HepG2 (cell line): ENCODE measurements at regions not wholly inside any gene's neighbourhood (a gene's known extent, or its start where the extent isn't known, plus 50 kb on each side); places are given as distances from the start of the nearest gene placed in this dataset.

Experiments used
- ATAC-seq: fragments of 200-7000 bp; cut with Tn5 transposase; 3 replicates; pipeline ENCODE4 v1.9.1; 2020; ENCODE audit warnings: mild to moderate bottlenecking, moderate library complexity
- BruUV-seq: library from RNA; stranded (reverse); fragments of 400-500 nt; replicated peaks from 2 replicates; lab custom pipeline; 2021; lab: Mats Ljungman, UMichigan
- CTCF ChIA-PET: fragments of 300-600 bp; formaldehyde crosslinking; extraction: SDS; loops from one replicate; lab custom pipeline; 2021; ENCODE audit warnings: low total read pairs, inconsistent platforms, low intra/inter-chr PET ratio; lab: Yijun Ruan, JAX
- POLR2A ChIA-PET: fragments of 350-600 bp; sonication (Branson Sonifier 250); formaldehyde crosslinking; loops from one replicate; lab custom pipeline; 2020; ENCODE audit warnings: antibody characterized with exemption, inconsistent platforms; lab: Yijun Ruan, JAX
- DNase-seq: peaks from one replicate; pipeline ENCODE4 v3.0.0-alpha.2; 2015; ENCODE audit warnings: low spot score
- FAIRE-seq: peaks from 3 replicates; lab custom pipeline; 2011; peaks lifted over from hg19 to GRCh38; lab: Jason Lieb, UNC
- H2AFZ ChIP-seq: one replicate; pipeline ENCODE4 v1.6.1; 2011; ENCODE audit warnings: low read length, inconsistent platforms
- H3K27ac ChIP-seq: fragments of 300-600 bp; 3 replicates; pipeline ENCODE4 v1.8.0; 2011; ENCODE audit warnings: mixed run types, mild to moderate bottlenecking, mixed read lengths, low read length, inconsistent platforms; ENCODE audit not compliant: insufficient read depth; ENCODE audit errors: extremely low read length
- H3K27me3 ChIP-seq, 2 experiments: fragments of 200-600 bp in 1 of 2; 2 replicates in 1 of 2; 3 replicates in 1 of 2; pipeline versions ENCODE4 v1.6.0 to v1.8.0; 2011; ENCODE audit warnings: low read length in 2 of 2, mild to moderate bottlenecking in 2 of 2, moderate library complexity in 2 of 2, inconsistent platforms in 1 of 2; ENCODE audit not compliant: insufficient read depth in 2 of 2, control insufficient read depth in 1 of 2
- H3K36me3 ChIP-seq, 2 experiments: fragments of 200-600 bp in 1 of 2; replicated peaks in 1 of 2; 2 replicates in 1 of 2; 3 replicates in 1 of 2; pipeline versions ENCODE4 v1.5.1 to v1.8.0; 2011; ENCODE audit warnings: low read length in 2 of 2, inconsistent platforms in 1 of 2; ENCODE audit not compliant: insufficient read depth in 2 of 2, control insufficient read depth in 1 of 2
- H3K4me1 ChIP-seq: 2 replicates; pipeline ENCODE4 v1.5.1; 2012; ENCODE audit warnings: low read length, inconsistent platforms; ENCODE audit not compliant: insufficient read depth
- H3K4me2 ChIP-seq: 2 replicates; pipeline ENCODE4 v1.6.0; 2011; ENCODE audit warnings: low read depth, low read length, inconsistent platforms
- H3K4me3 ChIP-seq, 3 experiments: fragments of 200-600 bp in 1 of 3; sonication (generic), shearing (Covaris generic) in 1 of 3; replicated peaks in 1 of 3; 2 replicates each; pipeline ENCODE4 v1.5.1; 2011 to 2016; ENCODE audit warnings: low read length in 3 of 3, inconsistent platforms in 2 of 3, low read depth in 2 of 3, mild to moderate bottlenecking in 2 of 3, control low read depth in 1 of 3, mixed read lengths in 1 of 3; ENCODE audit not compliant: insufficient read depth in 1 of 3
- H3K79me2 ChIP-seq: one replicate; pipeline ENCODE4 v1.6.1; 2011; ENCODE audit warnings: low read length, inconsistent platforms; ENCODE audit not compliant: insufficient read depth
- H3K9ac ChIP-seq: 2 replicates; pipeline ENCODE4 v1.6.0; 2011; ENCODE audit warnings: mild to moderate bottlenecking, low read depth, low read length, inconsistent platforms; ENCODE audit not compliant: insufficient read depth
- H3K9me3 ChIP-seq: 2 replicates; pipeline ENCODE4 v1.5.1; 2012; ENCODE audit warnings: mild to moderate bottlenecking, low read length
- H4K20me1 ChIP-seq: 2 replicates; pipeline ENCODE4 v1.6.0; 2011; ENCODE audit warnings: inconsistent platforms, mild to moderate bottlenecking, low read length, moderate library complexity; ENCODE audit not compliant: insufficient read depth
- CBX2 ChIP-seq, 2 experiments: fragments of 200-600 bp in 1 of 2; sonication (generic); formaldehyde crosslinking in 1 of 2; IDR thresholded peaks; 2 replicates each; pipeline versions ENCODE4 v1.7.0 to v1.8.1; 2018 to 2022; ENCODE audit warnings: low read depth in 2 of 2, low read length in 1 of 2, mild to moderate bottlenecking in 1 of 2, missing genetic modification reagents in 1 of 2
- DR1 ChIP-seq: sonication (generic); formaldehyde crosslinking; IDR thresholded peaks from 2 replicates; pipeline ENCODE4 v1.8.0; 2021; ENCODE audit warnings: mild to moderate bottlenecking, missing genetic modification reagents, inconsistent platforms
- FOXJ3 ChIP-seq: sonication (generic); formaldehyde crosslinking; IDR thresholded peaks from 2 replicates; pipeline ENCODE4 v1.4.0; 2020; ENCODE audit warnings: missing genetic modification reagents, mild to moderate bottlenecking, borderline replicate concordance
- FOXP1 ChIP-seq, 2 experiments: fragments of 450-650 bp in 1 of 2; IDR thresholded peaks; 2 replicates each; pipeline ENCODE4 v1.6.1; 2017 to 2018; ENCODE audit warnings: antibody characterized with exemption in 1 of 2
- HNF4G ChIP-seq, 2 experiments: sonication (generic) in 1 of 2; formaldehyde crosslinking in 1 of 2; IDR thresholded peaks; 2 replicates each; pipeline versions ENCODE4 v1.4.0 to v1.6.1; 2011 to 2020; ENCODE audit warnings: borderline replicate concordance in 2 of 2, low read depth in 2 of 2, mild to moderate bottlenecking in 2 of 2, low read length in 1 of 2, missing genetic modification reagents in 1 of 2, moderate library complexity in 1 of 2
- MTF1 ChIP-seq: sonication (generic); formaldehyde crosslinking; IDR thresholded peaks from 2 replicates; pipeline ENCODE4 v1.5.0; 2020; ENCODE audit warnings: missing genetic modification reagents
- RFXANK ChIP-seq: IDR thresholded peaks from 2 replicates; pipeline ENCODE4 v1.6.1; 2016
- ZNF468 ChIP-seq: sonication (generic); formaldehyde crosslinking; IDR thresholded peaks from 2 replicates; pipeline ENCODE4 v1.8.0; 2022; ENCODE audit warnings: mild to moderate bottlenecking, moderate library complexity, missing genetic modification reagents
- ZNF563 ChIP-seq: sonication (generic); formaldehyde crosslinking; IDR thresholded peaks from 2 replicates; pipeline ENCODE4 v1.8.0; 2022; ENCODE audit warnings: mild to moderate bottlenecking, moderate library complexity, missing genetic modification reagents
- in situ Hi-C: cut with HindIII; loops from 2 replicates; pipeline ENCODE4 v1.10.0; 2017; ENCODE audit warnings: low pct_unique_long_range_greater_than_20kb; ENCODE audit not compliant: extremely low pct_ligation_motif_present
- intact Hi-C: fragments of 100-400 bp; cut with micrococcal nuclease; formaldehyde crosslinking; loops from one replicate; pipeline ENCODE4 v1.10.0; 2022; ENCODE audit not compliant: unreplicated experiment
- TF ChIP-seq, protein P1 (sequence below): sonication (generic); formaldehyde crosslinking; IDR thresholded peaks from 2 replicates; pipeline ENCODE4 v1.4.0; 2020; ENCODE audit warnings: missing genetic modification reagents, low read depth, mild to moderate bottlenecking, borderline replicate concordance
- TF ChIP-seq, protein P2 (sequence below): sonication (generic); formaldehyde crosslinking; IDR thresholded peaks from 2 replicates; pipeline ENCODE4 v1.4.0; 2020; ENCODE audit warnings: mild to moderate bottlenecking, missing genetic modification reagents

DNA sequence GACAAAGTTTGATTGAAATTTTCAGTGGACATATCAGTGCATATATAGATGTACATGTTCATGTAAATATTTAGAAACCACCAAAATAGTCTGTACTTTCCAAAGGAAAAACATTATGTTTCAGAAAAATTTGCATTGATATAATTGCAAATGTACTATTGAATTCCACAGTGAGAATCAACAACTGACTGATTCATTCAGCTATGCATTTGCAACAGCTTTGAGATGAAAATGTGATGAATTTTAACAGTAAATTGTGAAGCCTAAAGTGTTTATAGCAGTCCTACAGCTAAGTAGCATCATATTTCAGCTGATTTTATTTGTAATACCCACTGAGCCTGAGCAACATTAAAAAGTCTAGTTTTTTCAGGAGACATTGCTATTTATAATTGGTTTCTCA lies 1647.4 kb upstream of the DDX18 start:
- BruUV-seq: no TSS peak
- H3K4me2 ChIP-seq: no peak overlapping the region
- H3K4me3 ChIP-seq: no peak overlapping the region
- FAIRE-seq (no peak), ATAC-seq (no peak), DNase-seq (no peak)
- no peaks in the 10 kb centered on the region for H4K20me1 ChIP-seq
- no peak for TF ChIP-seq HNF4G (IDR thresholded peaks at IDR 0.05; ENCODE audit: borderline replicate concordance, low read depth, low read length)
- no peak for TF ChIP-seq HNF4G (CRISPR knock-in tag; IDR thresholded peaks at IDR 0.05; ENCODE audit: borderline replicate concordance, low read depth)
- TF ChIP-seq, protein P1, sequence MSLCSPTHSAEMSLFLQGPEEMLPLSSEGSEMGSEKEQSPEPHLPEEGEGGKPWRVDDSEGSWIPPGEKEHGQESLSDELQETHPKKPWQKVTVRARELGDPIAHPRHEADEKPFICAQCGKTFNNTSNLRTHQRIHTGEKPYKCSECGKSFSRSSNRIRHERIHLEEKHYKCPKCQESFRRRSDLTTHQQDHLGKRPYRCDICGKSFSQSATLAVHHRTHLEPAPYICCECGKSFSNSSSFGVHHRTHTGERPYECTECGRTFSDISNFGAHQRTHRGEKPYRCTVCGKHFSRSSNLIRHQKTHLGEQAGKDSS (CRISPR knock-in tag): no peak
- no peak for TF ChIP-seq FOXP1 (IDR thresholded peaks at IDR 0.05)
- TF ChIP-seq FOXP1 (CRISPR knock-in tag; IDR thresholded peaks at IDR 0.05): no peak
- TF ChIP-seq RFXANK (CRISPR knock-in tag): no peak
- no peak for TF ChIP-seq ZNF468
- no peak for TF ChIP-seq FOXJ3
- TF ChIP-seq, protein P2, sequence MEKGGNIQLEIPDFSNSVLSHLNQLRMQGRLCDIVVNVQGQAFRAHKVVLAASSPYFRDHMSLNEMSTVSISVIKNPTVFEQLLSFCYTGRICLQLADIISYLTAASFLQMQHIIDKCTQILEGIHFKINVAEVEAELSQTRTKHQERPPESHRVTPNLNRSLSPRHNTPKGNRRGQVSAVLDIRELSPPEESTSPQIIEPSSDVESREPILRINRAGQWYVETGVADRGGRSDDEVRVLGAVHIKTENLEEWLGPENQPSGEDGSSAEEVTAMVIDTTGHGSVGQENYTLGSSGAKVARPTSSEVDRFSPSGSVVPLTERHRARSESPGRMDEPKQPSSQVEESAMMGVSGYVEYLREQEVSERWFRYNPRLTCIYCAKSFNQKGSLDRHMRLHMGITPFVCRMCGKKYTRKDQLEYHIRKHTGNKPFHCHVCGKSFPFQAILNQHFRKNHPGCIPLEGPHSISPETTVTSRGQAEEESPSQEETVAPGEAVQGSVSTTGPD (CRISPR knock-in tag): no peak
- no peak for TF ChIP-seq MTF1
- TF ChIP-seq ZNF563 (CRISPR knock-in tag): no peak
- TF ChIP-seq DR1 (CRISPR knock-in tag): no peak
- TF ChIP-seq CBX2 (IDR thresholded peaks at IDR 0.05; ENCODE audit: low read depth, low read length): no peak
- no peak for TF ChIP-seq CBX2 (CRISPR knock-in tag; IDR thresholded peaks at IDR 0.05; ENCODE audit: low read depth)
- H2AFZ ChIP-seq: no peak overlapping the region
- no peak overlapping the region for H3K27ac ChIP-seq
- H3K36me3 ChIP-seq: no peaks in the 10 kb centered on the region
- H3K79me2 ChIP-seq: no peaks in the 10 kb centered on the region
- H3K9ac ChIP-seq: no peak overlapping the region
- intact Hi-C loops: no loop called here
- no peaks in the 10 kb centered on the region for H3K4me1 ChIP-seq
- H3K27me3 ChIP-seq: no peaks in the 10 kb centered on the region
- H3K9me3 ChIP-seq: peaks cover 96% of the 10 kb centered on the region
- ChIA-PET CTCF (no interaction called here), POLR2A (no interaction called here)
- in situ Hi-C loops: no loop called here
